ENCODE measurements at regions not wholly inside any gene's neighbourhood (a gene's known extent, or its start where the extent isn't known, plus 50 kb on each side); places are given as distances from the start of the nearest gene placed in this dataset.

DNA sequence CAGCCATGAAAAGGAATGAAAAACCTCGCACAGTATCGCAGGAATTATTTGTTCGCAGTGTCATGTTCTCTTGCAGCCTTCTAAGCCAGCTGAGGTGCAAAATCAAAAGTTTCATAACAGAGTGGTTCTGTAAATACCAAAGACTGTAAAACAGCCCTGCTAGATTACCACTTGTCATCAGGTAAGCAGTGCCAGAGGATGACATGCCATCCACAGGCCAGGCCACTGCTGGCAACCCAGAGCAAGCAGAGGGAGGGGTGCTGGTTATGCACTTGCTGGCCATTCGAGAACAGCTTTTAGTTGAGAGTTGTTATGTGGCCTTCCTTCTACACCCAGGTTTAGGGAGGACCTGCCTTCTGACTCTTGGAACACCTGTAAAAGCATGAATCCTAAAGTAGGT is 114.3 kb upstream of the MGAT5 start (continued):
- TF ChIP-seq RFX5 (IDR thresholded peaks at IDR 0.05; ENCODE audit: low read depth, low read length), result no peak
- no peak for TF ChIP-seq MLLT1 (IDR thresholded peaks at IDR 0.05)
- TF ChIP-seq BACH1 (IDR thresholded peaks at IDR 0.05; ENCODE audit: borderline replicate concordance), result no peak

- SMC1A ChIA-PET (ENCODE audit: uncharacterized antibody, unreplicated experiment), result interaction anchor here (4.7 kb wide), 1 partner anchor 12 kb away, joined by 18 read pairs; no protein-coding TSS in a partner anchor
Observed at GRCh38 chr2:134140251-134140661, 113.6 kb upstream of the MGAT5 start.

More at GRCh38 chr2:134140251-134140661, 113.6 kb upstream of the MGAT5 start:
- FAIRE-seq, result no peak
- peaks cover 82% of the 10 kb centered on the region for H3K79me2 ChIP-seq (ENCODE audit: control insufficient read depth, insufficient read depth, low read length)
- 98% methylated on average over 9 of the region's 9 CpGs for WGBS (ENCODE audit: insufficient coverage, insufficient replicate concordance, low lambda C conversion rate, missing lambda C conversion rate)
- DNase-seq (ENCODE audit: low read depth, low spot score), result no peak
- H3K36me3 ChIP-seq (ENCODE audit: control insufficient read depth in 2 of 2, insufficient read depth in 2 of 2, low read length in 1 of 2), result peaks cover 12 to 21% of the 10 kb centered on the region in 2 experiments
- POLR2A ChIA-PET, result interaction anchor here (0.6 to 0.7 kb wide), 2 partner anchors 11 to 106 kb away, joined by 3 to 6 read pairs; no protein-coding TSS in a partner anchor
- no peak overlapping the region for H3K9ac ChIP-seq (ENCODE audit: control insufficient read depth, insufficient read depth, low read length)
- no peaks in the 10 kb centered on the region for H3K27me3 ChIP-seq (replicated peaks in 1 of 2; ENCODE audit: control insufficient read depth in 2 of 2, insufficient read depth in 2 of 2, low read length in 1 of 2)
- no peak for ATAC-seq
- CTCF ChIA-PET, result interaction anchor here (0.6 to 1.9 kb wide), 3 partner anchors 10 to 22 kb away, joined by 3 to 6 read pairs (median 3); no protein-coding TSS in a partner anchor
- no peaks in the 10 kb centered on the region for H3K9me3 ChIP-seq (replicated peaks; ENCODE audit: control insufficient read depth, insufficient read depth, low read length)
- TF ChIP-seq SMARCA5 (IDR thresholded peaks at IDR 0.05), result no peak
- no peak for TF ChIP-seq RB1 (IDR thresholded peaks at IDR 0.05; ENCODE audit: borderline replicate concordance)
- RAD21 ChIA-PET (ENCODE audit: unreplicated experiment), result interaction anchor here (0.7 kb wide), 1 partner anchor 84 kb away, joined by 3 read pairs; no protein-coding TSS in a partner anchor
- H3K4me3 ChIP-seq, result no peak overlapping the region
- in situ Hi-C loops (cut with MboI) (no loop called here), intact Hi-C loops (cut with micrococcal nuclease; ENCODE audit: unreplicated experiment) (no loop called here)
- no TSS peak for BruUV-seq (replicated peaks)
- H4K20me1 ChIP-seq (ENCODE audit: control insufficient read depth, insufficient read depth), result peaks cover 6% of the 10 kb centered on the region; the same call in 1 of the 2 replicates
- no peak overlapping the region for H2AFZ ChIP-seq (ENCODE audit: control insufficient read depth, low read depth, low read length)
- H3K27ac ChIP-seq (ENCODE audit: control insufficient read depth, insufficient read depth), result no peak overlapping the region
- H3K4me2 ChIP-seq (ENCODE audit: control insufficient read depth, insufficient read depth), result no peak overlapping the region
- peaks cover 20% of the 10 kb centered on the region for H3K4me1 ChIP-seq (ENCODE audit: control insufficient read depth, insufficient read depth, low read length)

Measured in GM12878 (cell line).